ENCODE measurements at regions not wholly inside any gene's neighbourhood (a gene's known extent, or its start where the extent isn't known, plus 50 kb on each side); places are given as distances from the start of the nearest gene placed in this dataset.
"Not testable (repeated sequence)": the region's sequence is repeated elsewhere in the genome, so short reads cannot be mapped to it uniquely, and the experiment has no call there.

DNA sequence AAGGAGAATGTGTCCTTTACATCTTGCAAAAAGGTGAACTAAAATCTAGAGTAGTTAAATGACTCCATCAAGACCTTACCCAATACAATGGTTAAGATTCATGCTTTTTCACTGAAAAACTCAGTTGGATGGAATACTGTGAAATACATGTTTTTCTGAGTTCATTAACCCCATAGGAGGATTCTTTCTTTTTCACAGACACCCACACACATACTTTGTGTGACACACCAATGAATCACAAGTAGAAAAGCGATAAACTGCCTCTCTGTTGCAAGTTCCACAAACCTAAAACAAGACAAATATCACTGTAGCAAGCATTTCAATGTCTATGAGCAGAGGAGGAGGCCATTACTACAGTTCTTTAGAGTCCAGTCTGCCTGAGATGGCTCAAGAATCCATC, 258.8 kb upstream of the CDH5 start:
- no peaks in the 10 kb centered on the region for H3K4me1 ChIP-seq (ENCODE audit: control insufficient read depth, insufficient read depth, low read length)
- no peak for DNase-seq (ENCODE audit: low read depth, low spot score)
- no peaks in the 10 kb centered on the region for H3K27me3 ChIP-seq (ENCODE audit: control insufficient read depth, insufficient read depth, low read length)
- no peak overlapping the region for H3K4me3 ChIP-seq (ENCODE audit: low read length)
- H3K36me3 ChIP-seq (ENCODE audit: control insufficient read depth, insufficient read depth, low read length): no peaks in the 10 kb centered on the region
- H3K9me3 ChIP-seq (ENCODE audit: control insufficient read depth, insufficient read depth, low read length): no peaks in the 10 kb centered on the region
- no peak overlapping the region for H3K27ac ChIP-seq (ENCODE audit: low read length)
- WGBS (ENCODE audit: insufficient coverage, insufficient read length): no CpG with 5 or more reads among the region's 1 CpG

- no peaks in the 10 kb centered on the region for H3K36me3 ChIP-seq (ENCODE audit: control insufficient read depth, insufficient read depth, low read length)
- no peak overlapping the region for H3K27ac ChIP-seq (ENCODE audit: low read length)
- H3K9me3 ChIP-seq (ENCODE audit: control insufficient read depth, insufficient read depth, low read length): no peaks in the 10 kb centered on the region
- H3K4me3 ChIP-seq (ENCODE audit: low read length): no peak overlapping the region
- no peak for DNase-seq (ENCODE audit: low read depth, low spot score)
- WGBS (ENCODE audit: insufficient coverage, insufficient read length): no CpG with 5 or more reads among the region's 4 CpGs
- H3K4me1 ChIP-seq (ENCODE audit: control insufficient read depth, insufficient read depth, low read length): no peaks in the 10 kb centered on the region
- H3K27me3 ChIP-seq (ENCODE audit: control insufficient read depth, insufficient read depth, low read length): no peaks in the 10 kb centered on the region
These were observed 263.3 kb upstream of the CDH5 start for GRCh38 chr16:66103211-66103610.

GRCh38 chr16:66099306-66099705, 267.2 kb upstream of the CDH5 start:
- no peaks in the 10 kb centered on the region for H3K27me3 ChIP-seq (ENCODE audit: control insufficient read depth, insufficient read depth, low read length)
- H3K4me1 ChIP-seq (ENCODE audit: control insufficient read depth, insufficient read depth, low read length): no peaks in the 10 kb centered on the region
- WGBS (ENCODE audit: insufficient coverage, insufficient read length): no CpG with 5 or more reads among the region's 4 CpGs
- no peak overlapping the region for H3K4me3 ChIP-seq (ENCODE audit: low read length)
- no peaks in the 10 kb centered on the region for H3K9me3 ChIP-seq (ENCODE audit: control insufficient read depth, insufficient read depth, low read length)
- no peaks in the 10 kb centered on the region for H3K36me3 ChIP-seq (ENCODE audit: control insufficient read depth, insufficient read depth, low read length)
- DNase-seq (ENCODE audit: low read depth, low spot score): no peak
- no peak overlapping the region for H3K27ac ChIP-seq (ENCODE audit: low read length)

DNA sequence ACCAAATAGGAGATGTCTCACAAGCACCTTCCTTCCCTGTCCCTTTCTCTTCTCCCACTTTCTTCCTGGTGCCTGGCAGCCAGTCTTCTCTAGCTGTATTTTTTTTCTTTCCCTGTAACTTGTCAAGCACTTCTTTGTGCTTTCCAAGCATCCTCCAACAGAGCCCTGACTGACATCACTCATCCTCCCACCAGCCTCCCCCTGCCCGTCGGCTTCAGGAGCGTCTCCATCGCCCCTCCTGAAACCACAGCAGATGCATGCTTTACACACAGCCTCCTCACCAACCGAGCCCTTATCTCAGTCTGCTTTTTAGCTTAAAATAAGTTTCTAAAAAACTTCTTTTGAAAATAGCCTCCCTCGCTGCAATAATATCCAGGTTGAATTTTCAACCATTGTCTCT, 268.7 kb upstream of the CDH5 start:
- no CpG with 5 or more reads among the region's 6 CpGs for WGBS (ENCODE audit: insufficient coverage, insufficient read length)
- Histone ChIP-seq H3K27me3 (ENCODE audit: control insufficient read depth, insufficient read depth, low read length) (no peaks in the 10 kb centered on the region), H3K9me3 (ENCODE audit: control insufficient read depth, insufficient read depth, low read length) (no peaks in the 10 kb centered on the region), H3K27ac (ENCODE audit: low read length) (no peak overlapping the region), H3K36me3 (ENCODE audit: control insufficient read depth, insufficient read depth, low read length) (no peaks in the 10 kb centered on the region), H3K4me3 (ENCODE audit: low read length) (no peak overlapping the region), H3K4me1 (ENCODE audit: control insufficient read depth, insufficient read depth, low read length) (no peaks in the 10 kb centered on the region)
- no peak for DNase-seq (ENCODE audit: low read depth, low spot score)

- no peaks in the 10 kb centered on the region for H3K9me3 ChIP-seq (ENCODE audit: control insufficient read depth, insufficient read depth, low read length)
- no peaks in the 10 kb centered on the region for H3K36me3 ChIP-seq (ENCODE audit: control insufficient read depth, insufficient read depth, low read length)
- H3K4me3 ChIP-seq (ENCODE audit: low read length): no peak overlapping the region
- no peaks in the 10 kb centered on the region for H3K4me1 ChIP-seq (ENCODE audit: control insufficient read depth, insufficient read depth, low read length)
- no peak for DNase-seq (ENCODE audit: low read depth, low spot score)
- no peaks in the 10 kb centered on the region for H3K27me3 ChIP-seq (ENCODE audit: control insufficient read depth, insufficient read depth, low read length)
- no peak overlapping the region for H3K27ac ChIP-seq (ENCODE audit: low read length)
These were observed 270.8 kb upstream of the CDH5 start for GRCh38 chr16:66095676-66096075.

DNA sequence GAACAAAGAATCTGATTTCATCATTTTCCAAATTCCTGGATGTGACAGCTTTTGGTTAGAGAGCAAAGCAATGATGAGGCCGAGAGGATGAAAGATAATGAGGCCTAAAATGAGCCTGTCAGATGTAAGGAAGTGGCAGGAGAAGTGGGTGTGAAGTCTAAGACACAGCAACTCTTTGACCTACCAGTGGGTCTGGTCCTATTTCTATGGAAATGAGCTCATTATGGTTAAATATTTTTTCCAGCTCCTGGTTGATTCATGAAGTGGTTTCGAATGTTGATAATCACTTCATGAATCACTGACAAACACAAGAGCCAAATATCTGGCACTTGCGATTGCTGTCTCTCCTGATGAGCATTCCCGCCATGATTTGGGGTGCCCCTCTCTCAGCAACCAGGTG, 273.3 kb upstream of the CDH5 start:
- DNase-seq (ENCODE audit: low read depth, low spot score): no peak
- Histone ChIP-seq H3K27ac (ENCODE audit: low read length) (no peak overlapping the region), H3K9me3 (ENCODE audit: control insufficient read depth, insufficient read depth, low read length) (no peaks in the 10 kb centered on the region), H3K27me3 (ENCODE audit: control insufficient read depth, insufficient read depth, low read length) (no peaks in the 10 kb centered on the region), H3K4me1 (ENCODE audit: control insufficient read depth, insufficient read depth, low read length) (no peaks in the 10 kb centered on the region), H3K4me3 (ENCODE audit: low read length) (no peak overlapping the region), H3K36me3 (ENCODE audit: control insufficient read depth, insufficient read depth, low read length) (no peaks in the 10 kb centered on the region)
- no CpG with 5 or more reads among the region's 4 CpGs for WGBS (ENCODE audit: insufficient coverage, insufficient read length)

DNA sequence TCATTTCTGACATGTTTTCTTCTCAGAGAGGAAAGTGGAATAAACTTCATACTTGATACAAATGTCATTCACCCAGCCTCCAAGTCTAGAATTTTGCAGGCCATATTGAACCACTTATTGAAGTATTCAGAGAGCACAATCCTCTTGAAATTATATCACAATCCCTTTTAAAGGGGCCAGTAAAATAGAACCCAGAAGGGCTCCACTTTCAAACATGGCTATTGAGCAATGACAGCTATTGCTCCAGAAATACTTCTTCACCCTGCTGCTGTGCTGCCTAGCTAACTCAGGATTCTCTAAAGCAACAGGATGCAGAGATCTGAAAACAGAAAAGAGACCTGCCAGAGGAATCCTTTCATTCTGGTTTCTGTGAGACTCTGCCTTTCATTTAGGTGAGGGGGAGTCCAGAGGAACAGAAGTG, 275.0 kb upstream of the CDH5 start:
- Histone ChIP-seq H3K4me1 (ENCODE audit: control insufficient read depth, insufficient read depth, low read length) (no peaks in the 10 kb centered on the region), H3K36me3 (ENCODE audit: control insufficient read depth, insufficient read depth, low read length) (no peaks in the 10 kb centered on the region), H3K9me3 (ENCODE audit: control insufficient read depth, insufficient read depth, low read length) (no peaks in the 10 kb centered on the region), H3K4me3 (ENCODE audit: low read length) (no peak overlapping the region), H3K27ac (ENCODE audit: low read length) (no peak overlapping the region), H3K27me3 (ENCODE audit: control insufficient read depth, insufficient read depth, low read length) (no peaks in the 10 kb centered on the region)
- DNase-seq (ENCODE audit: low read depth, low spot score): no peak

DNA sequence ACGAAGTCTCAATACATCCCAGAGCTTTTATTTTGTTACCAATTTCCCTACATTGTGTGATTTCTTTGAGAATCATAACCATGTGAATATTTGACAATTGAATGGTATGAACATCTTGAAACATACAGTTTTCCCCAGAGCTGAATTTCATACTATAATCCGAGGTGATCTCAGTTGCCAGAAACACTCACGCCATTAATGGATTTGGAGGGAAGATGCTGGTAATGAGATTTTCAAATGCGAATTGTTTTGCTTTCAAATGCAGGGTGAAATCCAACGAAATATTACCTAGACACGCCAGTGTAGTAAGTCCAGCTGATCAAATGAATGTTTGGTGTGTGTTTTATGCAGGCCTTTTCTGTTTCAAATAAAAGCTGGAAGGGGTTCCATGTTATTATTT, 277.8 kb upstream of the CDH5 start:
- Histone ChIP-seq H3K27ac (ENCODE audit: low read length) (no peak overlapping the region), H3K27me3 (ENCODE audit: control insufficient read depth, insufficient read depth, low read length) (no peaks in the 10 kb centered on the region), H3K4me3 (ENCODE audit: low read length) (no peak overlapping the region), H3K36me3 (ENCODE audit: control insufficient read depth, insufficient read depth, low read length) (no peaks in the 10 kb centered on the region), H3K4me1 (ENCODE audit: control insufficient read depth, insufficient read depth, low read length) (no peaks in the 10 kb centered on the region), H3K9me3 (ENCODE audit: control insufficient read depth, insufficient read depth, low read length) (no peaks in the 10 kb centered on the region)
- no CpG with 5 or more reads among the region's 6 CpGs for WGBS (ENCODE audit: insufficient coverage, insufficient read length)
- DNase-seq (ENCODE audit: low read depth, low spot score): no peak

DNA sequence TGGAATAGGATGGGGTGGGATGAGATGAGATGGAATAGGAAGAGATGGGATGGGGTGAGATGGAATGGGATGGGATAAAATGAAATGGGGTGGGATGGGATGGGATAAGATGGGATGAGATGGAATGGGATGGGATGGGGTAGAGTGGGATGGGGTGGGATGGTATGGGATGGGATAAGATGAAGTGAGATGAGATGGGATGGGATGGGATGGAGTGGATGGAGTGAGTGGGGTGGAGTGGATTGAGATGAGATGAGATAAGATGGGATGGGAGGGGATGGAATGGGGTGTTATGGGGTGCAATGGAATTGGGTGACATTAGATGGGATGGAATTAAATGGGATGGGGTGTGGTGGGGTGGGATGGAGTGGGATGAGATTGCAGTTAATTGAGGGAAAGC, 279.2 kb upstream of the CDH5 start:
- Histone ChIP-seq H3K36me3 (ENCODE audit: control insufficient read depth, insufficient read depth, low read length) (no peaks in the 10 kb centered on the region), H3K9me3 (ENCODE audit: control insufficient read depth, insufficient read depth, low read length) (no peaks in the 10 kb centered on the region), H3K4me3 (ENCODE audit: low read length) (no peak overlapping the region), H3K4me1 (ENCODE audit: control insufficient read depth, insufficient read depth, low read length) (no peaks in the 10 kb centered on the region), H3K27ac (ENCODE audit: low read length) (no peak overlapping the region), H3K27me3 (ENCODE audit: control insufficient read depth, insufficient read depth, low read length) (no peaks in the 10 kb centered on the region)
- no peak for DNase-seq (ENCODE audit: low read depth, low spot score)

DNA sequence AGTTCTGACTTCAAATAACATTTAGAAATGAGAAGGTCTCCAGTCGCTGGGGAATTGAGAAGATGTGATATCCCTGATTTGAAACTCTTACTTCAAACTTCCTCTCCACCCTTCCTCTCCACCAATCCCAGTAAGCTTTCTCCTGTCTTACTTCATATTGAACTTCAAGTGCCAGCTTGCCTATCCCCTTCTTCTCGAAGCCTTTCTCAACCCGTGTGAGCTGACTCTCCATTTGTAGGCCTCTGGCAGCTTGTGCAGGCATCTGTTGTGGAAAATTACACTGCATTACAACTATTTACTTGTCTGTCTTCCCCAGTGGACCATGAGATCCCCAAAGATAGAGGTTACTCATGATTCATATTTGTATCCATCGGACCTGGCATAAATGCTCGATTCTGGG, 280.8 kb upstream of the CDH5 start:
- Histone ChIP-seq H3K9me3 (ENCODE audit: control insufficient read depth, insufficient read depth, low read length) (no peaks in the 10 kb centered on the region), H3K36me3 (ENCODE audit: control insufficient read depth, insufficient read depth, low read length) (no peaks in the 10 kb centered on the region), H3K27me3 (ENCODE audit: control insufficient read depth, insufficient read depth, low read length) (no peaks in the 10 kb centered on the region), H3K27ac (ENCODE audit: low read length) (no peak overlapping the region), H3K4me3 (ENCODE audit: low read length) (no peak overlapping the region), H3K4me1 (ENCODE audit: control insufficient read depth, insufficient read depth, low read length) (0 out of 2 replicates have a peak, but pooled peaks cover 1% of the 10 kb centered on the region)
- no CpG with 5 or more reads among the region's 5 CpGs for WGBS (ENCODE audit: insufficient coverage, insufficient read length)
- no peak for DNase-seq (ENCODE audit: low read depth, low spot score)

GRCh38 chr16:66084731-66085130, 281.8 kb upstream of the CDH5 start:
- no CpG with 5 or more reads among the region's 2 CpGs for WGBS (ENCODE audit: insufficient coverage, insufficient read length)
- DNase-seq (ENCODE audit: low read depth, low spot score); H3K27me3 ChIP-seq (ENCODE audit: control insufficient read depth, insufficient read depth, low read length): not testable (repeated sequence)

More at GRCh38 chr16:66084731-66085130, 281.8 kb upstream of the CDH5 start:
- H3K4me1 ChIP-seq (ENCODE audit: control insufficient read depth, insufficient read depth, low read length); H3K27ac ChIP-seq (ENCODE audit: low read length); H3K36me3 ChIP-seq (ENCODE audit: control insufficient read depth, insufficient read depth, low read length); H3K4me3 ChIP-seq (ENCODE audit: low read length); H3K9me3 ChIP-seq (ENCODE audit: control insufficient read depth, insufficient read depth, low read length): not testable (repeated sequence)
